GM23248 (cell line): ENCODE measurements at regions not wholly inside any gene's neighbourhood (a gene's known extent, or its start where the extent isn't known, plus 50 kb on each side); places are given as distances from the start of the nearest gene placed in this dataset.

ENCODE experiments used
- EZH2 ChIP-seq: fragments of 200-600 bp; sonication (generic); IDR thresholded peaks from 2 replicates; pipeline ENCODE4 v1.6.1; 2018; ENCODE audit warnings: antibody characterized with exemption, mild to moderate bottlenecking; ENCODE audit not compliant: insufficient read depth, poor library complexity, severe bottlenecking
- EZH2phosphoT487 ChIP-seq: fragments of 200-600 bp; sonication (generic); IDR thresholded peaks from 2 replicates; pipeline ENCODE4 v1.6.1; 2018; ENCODE audit warnings: antibody characterized with exemption, moderate library complexity, mild to moderate bottlenecking, low read depth; ENCODE audit not compliant: insufficient read depth

DNA sequence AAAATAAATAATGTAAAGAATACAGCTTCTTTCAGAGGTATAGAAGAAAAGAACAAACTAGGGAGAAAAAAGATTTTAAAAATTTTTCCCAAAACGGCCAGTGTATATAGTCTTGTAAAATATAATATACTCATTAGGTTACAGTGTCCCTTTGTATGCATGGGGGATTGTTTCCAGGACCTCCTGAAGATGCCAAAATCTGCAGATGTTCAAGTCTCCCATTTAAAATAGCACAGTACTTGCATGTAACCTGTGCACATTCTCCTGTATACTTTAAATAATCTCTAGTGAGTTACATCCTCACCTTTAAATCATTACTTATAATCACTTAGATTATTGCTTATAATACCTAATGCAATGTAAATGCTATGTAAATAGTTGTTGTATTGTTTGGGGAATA, 80.6 kb upstream of the LRRTM4 start:
- TF ChIP-seq EZH2 (no peak), EZH2phosphoT487 (no peak)
